ENCODE measurements at regions not wholly inside any gene's neighbourhood (a gene's known extent, or its start where the extent isn't known, plus 50 kb on each side); places are given as distances from the start of the nearest gene placed in this dataset.

- in situ Hi-C loops (cut with MboI) (no loop called here), intact Hi-C loops (cut with micrococcal nuclease; ENCODE audit: unreplicated experiment) (no loop called here)
- Histone ChIP-seq H3K9ac (ENCODE audit: control insufficient read depth, insufficient read depth, low read length) (no peak overlapping the region), H3K9me3 (replicated peaks; ENCODE audit: control insufficient read depth, insufficient read depth, low read length) (no peaks in the 10 kb centered on the region), H2AFZ (ENCODE audit: control insufficient read depth, low read depth, low read length) (no peak overlapping the region), H3K27ac (ENCODE audit: control insufficient read depth, insufficient read depth) (no peak overlapping the region), H3K36me3 (ENCODE audit: control insufficient read depth in 2 of 2, insufficient read depth in 2 of 2, low read length in 1 of 2) (no peaks in the 10 kb centered on the region), H3K4me3 (no peak overlapping the region), H3K4me2 (ENCODE audit: control insufficient read depth, insufficient read depth) (no peak overlapping the region), H4K20me1 (ENCODE audit: control insufficient read depth, insufficient read depth) (no peaks in the 10 kb centered on the region), H3K27me3 (replicated peaks in 1 of 2; ENCODE audit: control insufficient read depth in 2 of 2, insufficient read depth in 2 of 2, low read length in 1 of 2) (no peaks in the 10 kb centered on the region; a peak in 1 of 4 replicates), H3K4me1 (ENCODE audit: control insufficient read depth, insufficient read depth, low read length) (no peaks in the 10 kb centered on the region), H3K79me2 (ENCODE audit: control insufficient read depth, insufficient read depth, low read length) (no peaks in the 10 kb centered on the region)
- ChIA-PET CTCF (no interaction called here), SMC1A (ENCODE audit: uncharacterized antibody, unreplicated experiment) (no interaction called here), POLR2A (no interaction called here), RAD21 (ENCODE audit: unreplicated experiment) (no interaction called here)
- TF ChIP-seq BRCA1 (IDR thresholded peaks at IDR 0.05; ENCODE audit: low read depth, low read length) (no peak), BACH1 (IDR thresholded peaks at IDR 0.05; ENCODE audit: borderline replicate concordance) (no peak), RELB (IDR thresholded peaks at IDR 0.05; ENCODE audit: low read depth) (no peak), ZNF207 (IDR thresholded peaks at IDR 0.05; ENCODE audit: borderline replicate concordance) (no peak), SMC3 (IDR thresholded peaks at IDR 0.05; ENCODE audit: borderline replicate concordance, low read length) (no peak), SMARCA5 (IDR thresholded peaks at IDR 0.05) (no peak)
- 42% methylated on average over 13 of the region's 13 CpGs for WGBS (ENCODE audit: insufficient coverage, insufficient replicate concordance, low lambda C conversion rate, missing lambda C conversion rate)
- BruUV-seq (replicated peaks), result no TSS peak
- DNase-seq (ENCODE audit: low read depth, low spot score) (no peak), FAIRE-seq (no peak), ATAC-seq (no peak)
These were observed 532.6 kb downstream of the TNS3 start for GRCh38 chr7:47049234-47049774.

- no peak overlapping the region for H2AFZ ChIP-seq (ENCODE audit: control insufficient read depth, low read depth, low read length)
- no peaks in the 10 kb centered on the region for H3K4me1 ChIP-seq (ENCODE audit: control insufficient read depth, insufficient read depth, low read length)
- DNase-seq (ENCODE audit: low read depth, low spot score) (no peak), FAIRE-seq (no peak), ATAC-seq (no peak)
- no TSS peak for BruUV-seq (replicated peaks)
- CTCF ChIA-PET, result interaction anchor here (1.1 kb wide), 1 partner anchor 15 kb away, joined by 3 read pairs; no protein-coding TSS in a partner anchor
- SMC1A ChIA-PET (ENCODE audit: uncharacterized antibody, unreplicated experiment), result interaction anchor here (1.0 to 1.1 kb wide), 2 partner anchors 41 to 1128 kb away, joined by 3 read pairs; no protein-coding TSS in a partner anchor
- H3K27ac ChIP-seq (ENCODE audit: control insufficient read depth, insufficient read depth), result no peak overlapping the region
- H4K20me1 ChIP-seq (ENCODE audit: control insufficient read depth, insufficient read depth), result no peaks in the 10 kb centered on the region
- H3K9ac ChIP-seq (ENCODE audit: control insufficient read depth, insufficient read depth, low read length), result no peak overlapping the region
- no peak overlapping the region for H3K4me3 ChIP-seq
- 47% methylated on average over 2 of the region's 2 CpGs for WGBS (ENCODE audit: insufficient coverage, insufficient replicate concordance, low lambda C conversion rate, missing lambda C conversion rate)
- intact Hi-C loops (cut with micrococcal nuclease; ENCODE audit: unreplicated experiment), result no loop called here
- in situ Hi-C loops (cut with MboI), result no loop called here
- H3K27me3 ChIP-seq (replicated peaks in 1 of 2; ENCODE audit: control insufficient read depth in 2 of 2, insufficient read depth in 2 of 2, low read length in 1 of 2), result no peaks in the 10 kb centered on the region; a peak in 1 of 4 replicates
- H3K4me2 ChIP-seq (ENCODE audit: control insufficient read depth, insufficient read depth), result no peak overlapping the region
- RAD21 ChIA-PET (ENCODE audit: unreplicated experiment), result interaction anchor here (0.7 kb wide), 1 partner anchor 274 kb away, joined by 3 read pairs; no protein-coding TSS in a partner anchor
- no peaks in the 10 kb centered on the region for H3K36me3 ChIP-seq (ENCODE audit: control insufficient read depth in 2 of 2, insufficient read depth in 2 of 2, low read length in 1 of 2)
- no peaks in the 10 kb centered on the region for H3K79me2 ChIP-seq (ENCODE audit: control insufficient read depth, insufficient read depth, low read length)
- no peaks in the 10 kb centered on the region for H3K9me3 ChIP-seq (replicated peaks; ENCODE audit: control insufficient read depth, insufficient read depth, low read length)
- POLR2A ChIA-PET, result interaction anchor here (0.6 kb wide), 1 partner anchor 30 kb away, joined by 3 read pairs; no protein-coding TSS in a partner anchor
- no peak for TF ChIP-seq SREBF1 (IDR thresholded peaks at IDR 0.05; ENCODE audit: low read length)
- TF ChIP-seq E2F4 (IDR thresholded peaks at IDR 0.05; ENCODE audit: low read depth, low read length), result no peak
- no peak for TF ChIP-seq MAX (IDR thresholded peaks at IDR 0.05; ENCODE audit: low read depth, low read length)
- TF ChIP-seq MYC (IDR thresholded peaks at IDR 0.05; ENCODE audit: insufficient read depth, insufficient read length, insufficient replicate concordance, low read length, severe bottlenecking), result no peak
- no peak for TF ChIP-seq HDAC6 (IDR thresholded peaks at IDR 0.05; ENCODE audit: unreplicated experiment)
- no peak for TF ChIP-seq RELB (IDR thresholded peaks at IDR 0.05; ENCODE audit: low read depth)
- TF ChIP-seq SUZ12 (IDR thresholded peaks at IDR 0.05; ENCODE audit: unreplicated experiment), result no peak
- TF ChIP-seq NFYA (IDR thresholded peaks at IDR 0.05; ENCODE audit: borderline replicate concordance, low read depth, low read length), result no peak
These were observed 534.5 kb downstream of the TNS3 start for GRCh38 chr7:47047384-47047783.
